HG03378 (cell line): ENCODE measurements at regions not wholly inside any gene's neighbourhood (a gene's known extent, or its start where the extent isn't known, plus 50 kb on each side); places are given as distances from the start of the nearest gene placed in this dataset.

Experiments
- ATAC-seq: cut with Tn5 transposase; IDR thresholded peaks from one replicate; pipeline ENCODE4 v1.9.1; 2021; ENCODE audit warnings: mild to moderate bottlenecking, moderate library complexity; ENCODE audit not compliant: unreplicated experiment

- no peak for ATAC-seq
Measured at GRCh38 chr13:62092536-62092935, 676.9 kb upstream of the PCDH20 start.

GRCh38 chr13:62088165-62088564, 672.5 kb upstream of the PCDH20 start:
- ATAC-seq, result no peak

- no peak for ATAC-seq
Measured at GRCh38 chr13:62087124-62087523, 671.5 kb upstream of the PCDH20 start.

- ATAC-seq, result no peak
Measured at GRCh38 chr13:62085337-62086229, 669.9 kb upstream of the PCDH20 start.

GRCh38 chr13:62084728-62085127, 669.1 kb upstream of the PCDH20 start:
- ATAC-seq, result no peak

GRCh38 chr13:62067821-62068220, 652.2 kb upstream of the PCDH20 start:
- ATAC-seq, result no peak

GRCh38 chr13:62065016-62065415, 649.4 kb upstream of the PCDH20 start:
- ATAC-seq, result no peak

GRCh38 chr13:62061751-62062150, 646.1 kb upstream of the PCDH20 start:
- ATAC-seq, result no peak

GRCh38 chr13:62060570-62060969, 644.9 kb upstream of the PCDH20 start:
- ATAC-seq, result no peak

GRCh38 chr13:62057286-62057685, 641.6 kb upstream of the PCDH20 start:
- no peak for ATAC-seq

GRCh38 chr13:62049992-62050391, 634.3 kb upstream of the PCDH20 start:
- no peak for ATAC-seq

GRCh38 chr13:62046512-62046911, 630.9 kb upstream of the PCDH20 start:
- ATAC-seq, result no peak

- no peak for ATAC-seq
Measured at GRCh38 chr13:62043600-62043999, 628.0 kb upstream of the PCDH20 start.

- ATAC-seq, result no peak
Measured at GRCh38 chr13:62040806-62041205, 625.2 kb upstream of the PCDH20 start.

GRCh38 chr13:62040078-62040477, 624.4 kb upstream of the PCDH20 start:
- ATAC-seq, result no peak

GRCh38 chr13:62038214-62038613, 622.6 kb upstream of the PCDH20 start:
- no peak for ATAC-seq

GRCh38 chr13:62035981-62036380, 620.3 kb upstream of the PCDH20 start:
- ATAC-seq, result no peak

GRCh38 chr13:62033934-62034333, 618.3 kb upstream of the PCDH20 start:
- no peak for ATAC-seq

- no peak for ATAC-seq
Measured at GRCh38 chr13:62022369-62022768, 606.7 kb upstream of the PCDH20 start.

GRCh38 chr13:62019858-62020257, 604.2 kb upstream of the PCDH20 start:
- ATAC-seq, result no peak

- no peak for ATAC-seq
Measured at GRCh38 chr13:62014299-62014698, 598.6 kb upstream of the PCDH20 start.

- ATAC-seq, result no peak
Measured at GRCh38 chr13:62003452-62003851, 587.8 kb upstream of the PCDH20 start.

GRCh38 chr13:61994174-61994573, 578.5 kb upstream of the PCDH20 start:
- ATAC-seq, result no peak
